ENCODE measurements at regions not wholly inside any gene's neighbourhood (a gene's known extent, or its start where the extent isn't known, plus 50 kb on each side); places are given as distances from the start of the nearest gene placed in this dataset.

DNA sequence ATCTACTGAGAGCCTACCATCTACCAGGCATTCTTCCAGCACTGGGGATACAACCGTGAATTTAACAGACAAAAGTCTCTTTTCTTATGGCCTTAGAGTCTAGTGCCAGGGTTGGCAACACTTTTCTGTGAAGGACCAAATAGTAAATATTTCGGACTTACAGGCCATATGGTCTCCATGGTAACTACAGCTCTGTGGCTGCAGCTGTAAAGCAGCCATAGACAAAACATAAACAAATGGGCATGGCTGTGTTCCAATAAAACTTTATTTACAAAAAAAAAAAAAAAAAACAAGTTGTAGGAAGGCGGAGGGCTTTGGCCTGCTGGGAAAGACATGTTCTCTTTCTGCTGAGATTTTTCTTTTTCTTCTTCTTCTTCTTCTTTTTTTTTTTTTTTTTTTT is 98.7 kb downstream of the ABCC12 start:
- TF ChIP-seq, protein P1, sequence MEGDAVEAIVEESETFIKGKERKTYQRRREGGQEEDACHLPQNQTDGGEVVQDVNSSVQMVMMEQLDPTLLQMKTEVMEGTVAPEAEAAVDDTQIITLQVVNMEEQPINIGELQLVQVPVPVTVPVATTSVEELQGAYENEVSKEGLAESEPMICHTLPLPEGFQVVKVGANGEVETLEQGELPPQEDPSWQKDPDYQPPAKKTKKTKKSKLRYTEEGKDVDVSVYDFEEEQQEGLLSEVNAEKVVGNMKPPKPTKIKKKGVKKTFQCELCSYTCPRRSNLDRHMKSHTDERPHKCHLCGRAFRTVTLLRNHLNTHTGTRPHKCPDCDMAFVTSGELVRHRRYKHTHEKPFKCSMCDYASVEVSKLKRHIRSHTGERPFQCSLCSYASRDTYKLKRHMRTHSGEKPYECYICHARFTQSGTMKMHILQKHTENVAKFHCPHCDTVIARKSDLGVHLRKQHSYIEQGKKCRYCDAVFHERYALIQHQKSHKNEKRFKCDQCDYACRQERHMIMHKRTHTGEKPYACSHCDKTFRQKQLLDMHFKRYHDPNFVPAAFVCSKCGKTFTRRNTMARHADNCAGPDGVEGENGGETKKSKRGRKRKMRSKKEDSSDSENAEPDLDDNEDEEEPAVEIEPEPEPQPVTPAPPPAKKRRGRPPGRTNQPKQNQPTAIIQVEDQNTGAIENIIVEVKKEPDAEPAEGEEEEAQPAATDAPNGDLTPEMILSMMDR (IDR thresholded peaks at IDR 0.05; ENCODE audit: low read depth, low read length): no peak
- no peak overlapping the region for H3K4me3 ChIP-seq (ENCODE audit: low read depth, low read length)

DNA sequence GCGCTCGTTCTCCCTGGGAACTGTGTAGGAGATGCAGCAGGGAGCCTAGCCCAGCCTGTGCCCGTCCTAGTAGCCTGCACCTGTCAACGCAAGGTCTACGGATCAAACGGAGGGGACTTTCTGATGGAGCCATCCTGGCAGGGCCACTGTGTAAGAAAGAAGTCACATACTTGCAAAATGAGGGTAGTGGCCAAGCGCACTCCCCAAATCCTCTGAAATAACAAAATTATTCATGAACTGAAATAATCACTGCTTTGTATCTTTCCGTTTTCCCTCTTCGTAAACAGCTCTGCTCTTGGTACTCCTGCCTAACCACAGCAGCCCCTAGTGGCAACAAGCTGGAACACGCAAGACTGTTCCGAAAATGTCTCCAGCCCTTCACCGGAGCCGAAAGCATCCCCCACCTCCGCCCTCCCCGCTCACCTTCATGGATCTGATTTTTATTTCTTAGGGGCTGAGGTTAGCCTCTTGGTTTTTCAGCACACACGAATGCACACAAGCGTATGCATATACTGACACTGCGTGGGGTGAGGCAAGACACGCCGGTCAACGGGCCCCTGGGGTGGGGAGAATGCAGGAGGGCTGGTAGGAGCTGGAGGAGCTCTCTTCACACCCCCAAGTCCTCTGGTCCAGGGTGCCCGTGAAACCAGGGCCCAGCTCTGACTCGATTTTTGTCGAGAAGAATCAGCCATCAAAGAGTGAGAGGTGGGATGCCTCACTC is 100.8 kb downstream of the ABCC12 start:
- TF ChIP-seq, protein P1 (IDR thresholded peaks at IDR 0.05; ENCODE audit: low read depth, low read length): peak; percentile 92
- no peak overlapping the region for H3K4me3 ChIP-seq (ENCODE audit: low read depth, low read length)

DNA sequence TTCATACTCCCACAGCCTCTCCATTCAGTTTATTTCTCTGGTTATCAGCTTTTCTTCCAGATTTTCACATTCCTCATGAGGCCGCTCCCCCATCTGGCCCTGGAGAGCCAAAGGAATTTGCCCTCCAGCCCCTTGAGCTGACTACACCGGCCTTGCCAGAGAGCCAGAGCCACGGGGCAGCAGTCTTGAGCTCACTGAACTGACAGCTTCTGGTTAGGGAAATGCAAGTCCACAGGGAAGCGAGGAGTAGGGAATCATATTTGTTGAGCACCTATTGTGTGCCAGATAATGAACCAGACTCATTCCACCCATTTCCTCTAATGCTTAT is 102.4 kb downstream of the ABCC12 start:
- no peak overlapping the region for H3K4me3 ChIP-seq (ENCODE audit: low read depth, low read length)
- TF ChIP-seq, protein P1 (IDR thresholded peaks at IDR 0.05; ENCODE audit: low read depth, low read length): no peak

DNA sequence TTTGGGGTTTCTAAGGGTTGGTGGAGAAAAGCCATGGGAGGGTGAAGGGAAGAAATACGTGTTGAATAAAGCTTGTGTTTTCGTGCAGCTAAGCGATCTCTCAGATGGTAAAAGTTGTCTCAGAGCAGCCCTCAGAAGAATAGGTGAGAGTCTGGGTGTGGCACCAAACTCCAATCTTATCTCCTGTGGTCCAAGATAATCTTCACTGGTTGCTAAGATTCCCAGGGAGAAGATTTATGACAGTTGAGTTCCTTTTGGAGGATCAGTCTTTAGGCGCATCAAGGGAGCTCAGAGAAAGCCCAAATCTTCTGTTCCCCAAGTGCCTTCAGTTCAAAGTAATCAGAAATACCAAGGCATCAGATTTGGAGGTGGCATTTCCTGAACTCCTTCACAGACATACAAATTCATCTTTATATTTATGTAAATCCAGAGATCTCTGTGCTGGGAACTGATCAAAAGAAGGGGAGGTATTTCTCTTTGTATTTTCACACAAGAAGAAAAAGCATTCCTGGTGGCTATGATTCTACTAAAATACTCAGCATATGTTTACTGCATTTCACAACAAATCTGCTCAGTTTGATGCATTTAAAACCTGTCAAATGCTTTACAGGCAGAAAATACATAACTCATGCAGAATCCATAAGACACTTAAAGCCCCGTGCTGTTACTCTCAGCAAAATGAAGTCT is 102.9 kb downstream of the ABCC12 start:
- TF ChIP-seq, protein P1 (IDR thresholded peaks at IDR 0.05; ENCODE audit: low read depth, low read length): no peak
- H3K4me3 ChIP-seq (ENCODE audit: low read depth, low read length): no peak overlapping the region

DNA sequence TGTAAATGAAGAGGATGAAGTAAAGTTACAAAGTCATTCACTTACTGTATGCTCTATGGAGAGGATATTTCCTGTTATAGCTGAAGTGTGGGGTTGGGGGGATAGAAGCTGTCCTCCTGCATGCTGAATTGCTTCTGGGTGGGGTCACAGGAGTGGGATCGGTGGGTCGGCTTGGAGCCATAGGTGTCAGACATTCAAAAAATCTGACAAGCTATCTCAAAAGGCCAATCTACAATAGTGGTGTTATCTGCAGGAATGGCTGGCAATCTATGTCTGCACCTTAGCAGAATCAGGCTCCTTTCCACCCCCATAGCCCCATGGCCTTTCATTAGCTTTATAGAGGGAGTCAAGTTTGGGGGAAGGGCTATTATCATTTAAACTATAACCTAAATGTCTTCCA is 104.9 kb downstream of the ABCC12 start:
- TF ChIP-seq, protein P1 (IDR thresholded peaks at IDR 0.05; ENCODE audit: low read depth, low read length): no peak
- no peak overlapping the region for H3K4me3 ChIP-seq (ENCODE audit: low read depth, low read length)

DNA sequence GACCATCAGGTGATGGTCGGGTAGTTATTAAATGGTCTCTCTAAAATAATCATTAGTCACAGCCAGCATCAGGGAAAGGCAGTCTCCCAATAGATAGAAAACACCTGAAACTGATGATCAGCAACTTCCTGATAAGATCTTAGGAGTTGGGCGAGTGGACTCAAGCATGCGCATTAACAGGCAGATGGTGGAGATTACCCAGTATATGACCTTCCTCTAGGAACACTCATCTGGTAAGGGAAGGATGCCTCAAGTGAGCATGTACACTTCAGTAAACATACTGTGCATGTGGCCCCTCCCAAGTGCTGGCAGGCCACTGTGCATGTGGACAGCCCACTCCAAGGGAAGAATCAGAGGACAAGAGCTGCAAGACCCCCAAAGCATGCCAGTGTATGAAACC is 105.9 kb downstream of the ABCC12 start:
- TF ChIP-seq, protein P1 (IDR thresholded peaks at IDR 0.05; ENCODE audit: low read depth, low read length): no peak
- no peak overlapping the region for H3K4me3 ChIP-seq (ENCODE audit: low read depth, low read length)

DNA sequence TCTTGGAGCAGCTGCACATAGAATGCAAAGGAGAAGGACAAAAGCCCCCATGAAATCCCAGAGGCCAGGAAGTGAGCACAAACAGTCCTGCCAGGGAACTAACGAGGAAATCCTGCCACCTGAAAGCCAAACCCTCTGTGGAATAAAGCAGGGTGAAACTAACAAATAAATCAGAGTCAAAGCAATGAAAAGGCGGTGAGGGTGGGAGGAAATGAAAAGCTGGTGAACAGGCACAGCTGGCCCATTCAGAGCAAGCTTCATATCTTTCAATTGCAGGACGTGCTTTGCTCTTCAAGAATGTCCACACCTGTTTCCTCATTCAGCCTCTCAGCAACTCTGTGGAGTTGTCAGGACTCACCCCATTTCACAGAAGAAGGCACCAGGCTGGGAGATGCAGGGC is 108.1 kb downstream of the ABCC12 start:
- H3K4me3 ChIP-seq (ENCODE audit: low read depth, low read length): no peak overlapping the region
- TF ChIP-seq, protein P1 (IDR thresholded peaks at IDR 0.05; ENCODE audit: low read depth, low read length): no peak
